KOPT-K1 (cell line): ENCODE measurements at regions not wholly inside any gene's neighbourhood (a gene's known extent, or its start where the extent isn't known, plus 50 kb on each side); places are given as distances from the start of the nearest gene placed in this dataset.

Experiments
- H3K27ac ChIP-seq: fragments of 200-600 bp; sonication (generic); 2 replicates; pipeline ENCODE4 v1.5.1; 2016; ENCODE audit warnings: antibody characterized with exemption, mild to moderate bottlenecking, low read depth, low read length; ENCODE audit not compliant: poor library complexity, severe bottlenecking
- H3K36me3 ChIP-seq: fragments of 200-600 bp; sonication (generic); 2 replicates; pipeline ENCODE4 v1.5.1; 2017; ENCODE audit warnings: antibody characterized with exemption, mild to moderate bottlenecking, low read length, moderate library complexity; ENCODE audit not compliant: insufficient read depth
- H3K9me3 ChIP-seq: fragments of 200-600 bp; sonication (generic); 2 replicates; pipeline ENCODE4 v1.5.1; 2017; ENCODE audit warnings: antibody characterized with exemption, low read length, mild to moderate bottlenecking; ENCODE audit not compliant: insufficient read depth, poor library complexity, severe bottlenecking

- Histone ChIP-seq H3K27ac (no peak overlapping the region), H3K36me3 (no peaks in the 10 kb centered on the region), H3K9me3 (no peaks in the 10 kb centered on the region)
Observed at GRCh38 chr15:56868170-56868569, 50.3 kb upstream of the TCF12 start.

GRCh38 chr15:56866803-56867202, 51.6 kb upstream of the TCF12 start:
- H3K9me3 ChIP-seq: no peaks in the 10 kb centered on the region
- H3K27ac ChIP-seq: no peak overlapping the region
- no peaks in the 10 kb centered on the region for H3K36me3 ChIP-seq

GRCh38 chr15:56857828-56858227, 60.6 kb upstream of the TCF12 start:
- H3K9me3 ChIP-seq: no peaks in the 10 kb centered on the region
- no peaks in the 10 kb centered on the region for H3K36me3 ChIP-seq
- no peak overlapping the region for H3K27ac ChIP-seq

GRCh38 chr15:56856934-56857333, 61.5 kb upstream of the TCF12 start:
- Histone ChIP-seq H3K27ac (no peak overlapping the region), H3K9me3 (peaks cover 3% of the 10 kb centered on the region), H3K36me3 (no peaks in the 10 kb centered on the region)

GRCh38 chr15:56844892-56845291, 73.6 kb upstream of the TCF12 start:
- no peak overlapping the region for H3K27ac ChIP-seq
- no peaks in the 10 kb centered on the region for H3K36me3 ChIP-seq
- peaks cover 26% of the 10 kb centered on the region for H3K9me3 ChIP-seq

- Histone ChIP-seq H3K36me3 (no peaks in the 10 kb centered on the region), H3K27ac (no peak overlapping the region), H3K9me3 (peaks cover 30% of the 10 kb centered on the region)
Observed at GRCh38 chr15:56844471-56844870, 74.0 kb upstream of the TCF12 start.

- peaks cover 30% of the 10 kb centered on the region for H3K9me3 ChIP-seq
- no peaks in the 10 kb centered on the region for H3K36me3 ChIP-seq
- H3K27ac ChIP-seq: peak overlapping the region; percentile 86
Observed at GRCh38 chr15:56839641-56840040, 78.8 kb upstream of the TCF12 start.

- H3K9me3 ChIP-seq: peaks cover 30% of the 10 kb centered on the region
- H3K36me3 ChIP-seq: no peaks in the 10 kb centered on the region
- H3K27ac ChIP-seq: peak overlapping the region; percentile 86
Observed at GRCh38 chr15:56839099-56839498, 79.3 kb upstream of the TCF12 start.

- H3K27ac ChIP-seq: peak overlapping the region; percentile 86
- H3K9me3 ChIP-seq: peaks cover 30% of the 10 kb centered on the region
- H3K36me3 ChIP-seq: no peaks in the 10 kb centered on the region
Observed at GRCh38 chr15:56838085-56838484, 80.4 kb upstream of the TCF12 start.

GRCh38 chr15:56837273-56837672, 81.2 kb upstream of the TCF12 start:
- Histone ChIP-seq H3K9me3 (peaks cover 25% of the 10 kb centered on the region), H3K36me3 (no peaks in the 10 kb centered on the region), H3K27ac (peak overlapping the region; percentile 86)

- Histone ChIP-seq H3K27ac (no peak overlapping the region), H3K36me3 (no peaks in the 10 kb centered on the region), H3K9me3 (peaks cover 11% of the 10 kb centered on the region)
Observed at GRCh38 chr15:56835718-56836171, 82.7 kb upstream of the TCF12 start.

GRCh38 chr15:56832125-56832524, 86.3 kb upstream of the TCF12 start:
- Histone ChIP-seq H3K27ac (no peak overlapping the region), H3K9me3 (no peaks in the 10 kb centered on the region), H3K36me3 (no peaks in the 10 kb centered on the region)

- no peak overlapping the region for H3K27ac ChIP-seq
- H3K36me3 ChIP-seq: no peaks in the 10 kb centered on the region
- no peaks in the 10 kb centered on the region for H3K9me3 ChIP-seq
Observed at GRCh38 chr15:56831467-56832005, 86.9 kb upstream of the TCF12 start.

GRCh38 chr15:56824175-56824574, 90.9 kb upstream of the ZNF280D start:
- no peaks in the 10 kb centered on the region for H3K9me3 ChIP-seq
- no peak overlapping the region for H3K27ac ChIP-seq
- no peaks in the 10 kb centered on the region for H3K36me3 ChIP-seq

GRCh38 chr15:56821721-56822425, 88.6 kb upstream of the ZNF280D start:
- H3K27ac ChIP-seq: no peak overlapping the region
- H3K9me3 ChIP-seq: no peaks in the 10 kb centered on the region
- H3K36me3 ChIP-seq: no peaks in the 10 kb centered on the region

GRCh38 chr15:56820333-56820732, 87.0 kb upstream of the ZNF280D start:
- Histone ChIP-seq H3K36me3 (no peaks in the 10 kb centered on the region), H3K9me3 (no peaks in the 10 kb centered on the region), H3K27ac (no peak overlapping the region)
